ENCODE measurements at regions not wholly inside any gene's neighbourhood (a gene's known extent, or its start where the extent isn't known, plus 50 kb on each side); places are given as distances from the start of the nearest gene placed in this dataset.

- no peak for DNase-seq (ENCODE audit: low spot score)
- Histone ChIP-seq H3K27ac (ENCODE audit: low read depth) (no peak overlapping the region), H3K79me2 (replicated peaks; ENCODE audit: insufficient read depth) (no peaks in the 10 kb centered on the region), H3K4me2 (no peak overlapping the region), H3K9me2 (ENCODE audit: insufficient read depth) (no peaks in the 10 kb centered on the region), H3K27me3 (ENCODE audit: insufficient read depth) (no peaks in the 10 kb centered on the region), H2AFZ (no peak overlapping the region), H3K4me3 (no peak overlapping the region), H3F3A (replicated peaks; ENCODE audit: low read depth) (no peaks in the 10 kb centered on the region), H4K20me1 (replicated peaks; ENCODE audit: insufficient read depth) (no peaks in the 10 kb centered on the region), H3K4me1 (ENCODE audit: insufficient read depth) (no peaks in the 10 kb centered on the region), H3K36me3 (ENCODE audit: insufficient read depth) (no peaks in the 10 kb centered on the region)
- Mint-ChIP-seq H3K36me3 (ENCODE audit: low read depth) (no peaks in the 10 kb centered on the region), H3K4me3 (no peak overlapping the region), H3K27ac (no peak overlapping the region), H3K27me3 (ENCODE audit: insufficient read depth, low read depth, poor library complexity) (peaks cover 51% of the 10 kb centered on the region), H3K4me1 (peaks cover 7% of the 10 kb centered on the region), H3K9me3 (no peaks in the 10 kb centered on the region; the same call in 2 of the 3 replicates)
- no peak for ATAC-seq
- TF ChIP-seq STAT1 (IDR thresholded peaks at IDR 0.05; ENCODE audit: unreplicated experiment): no peak
- TF ChIP-seq ETS1 (IDR thresholded peaks at IDR 0.05): no peak
- no peak for TF ChIP-seq REST (IDR thresholded peaks at IDR 0.05; ENCODE audit: unreplicated experiment)
- no peak for TF ChIP-seq ZNF114 (CRISPR knock-in tag; IDR thresholded peaks at IDR 0.05)
- TF ChIP-seq CTCF (conservative IDR thresholded peaks at IDR 0.05; ENCODE audit: low read depth in 2 of 2): no peak
- TF ChIP-seq EZH2phosphoT487 (IDR thresholded peaks at IDR 0.05; ENCODE audit: unreplicated experiment): no peak
- no peak for TF ChIP-seq POLR2AphosphoS5 (IDR thresholded peaks at IDR 0.05; ENCODE audit: low read depth)
- no peak for TF ChIP-seq EZH2 (IDR thresholded peaks at IDR 0.05; ENCODE audit: low read depth, unreplicated experiment)
- TF ChIP-seq CREB1 (CRISPR knock-in tag; IDR thresholded peaks at IDR 0.05; ENCODE audit: low read depth): no peak
- TF ChIP-seq ZNF462 (CRISPR knock-in tag; IDR thresholded peaks at IDR 0.05): no peak
- no peak for TF ChIP-seq JUNB (IDR thresholded peaks at IDR 0.05; ENCODE audit: unreplicated experiment)
- no peak for TF ChIP-seq NANOG (IDR thresholded peaks at IDR 0.05; ENCODE audit: borderline replicate concordance)
- TF ChIP-seq ZNF331 (CRISPR knock-in tag; IDR thresholded peaks at IDR 0.05; ENCODE audit: low read depth): no peak
Observed at GRCh38 chr1:5220821-5221220, 566.4 kb downstream of the AJAP1 start.
